ENCODE measurements at regions not wholly inside any gene's neighbourhood (a gene's known extent, or its start where the extent isn't known, plus 50 kb on each side); places are given as distances from the start of the nearest gene placed in this dataset.

GRCh38 chr18:46209161-46209560 is 105.0 kb downstream of the HAUS1 start:
- H3K27me3 ChIP-seq (ENCODE audit: control insufficient read depth, insufficient read depth, low read length): no peaks in the 10 kb centered on the region
- H3K27ac ChIP-seq (ENCODE audit: low read length): no peak overlapping the region
- no peaks in the 10 kb centered on the region for H3K36me3 ChIP-seq (ENCODE audit: control insufficient read depth, insufficient read depth, low read length)
- no peaks in the 10 kb centered on the region for H3K9me3 ChIP-seq (ENCODE audit: control insufficient read depth, insufficient read depth, low read length)
- H3K4me1 ChIP-seq (ENCODE audit: control insufficient read depth, insufficient read depth, low read length): no peaks in the 10 kb centered on the region
- no peak overlapping the region for H3K4me3 ChIP-seq (ENCODE audit: low read length)
- no peak for DNase-seq (ENCODE audit: low read depth, low spot score)

GRCh38 chr18:46211816-46212215 is 107.6 kb downstream of the HAUS1 start:
- H3K27me3 ChIP-seq (ENCODE audit: control insufficient read depth, insufficient read depth, low read length): no peaks in the 10 kb centered on the region
- no peak overlapping the region for H3K27ac ChIP-seq (ENCODE audit: low read length)
- H3K4me1 ChIP-seq (ENCODE audit: control insufficient read depth, insufficient read depth, low read length): no peaks in the 10 kb centered on the region
- no peak for DNase-seq (ENCODE audit: low read depth, low spot score)
- no peaks in the 10 kb centered on the region for H3K9me3 ChIP-seq (ENCODE audit: control insufficient read depth, insufficient read depth, low read length)
- no peaks in the 10 kb centered on the region for H3K36me3 ChIP-seq (ENCODE audit: control insufficient read depth, insufficient read depth, low read length)
- H3K4me3 ChIP-seq (ENCODE audit: low read length): no peak overlapping the region
- WGBS (ENCODE audit: insufficient coverage, insufficient read length): no CpG with 5 or more reads among the region's 1 CpG

- no CpG with 5 or more reads among the region's 2 CpGs for WGBS (ENCODE audit: insufficient coverage, insufficient read length)
- Histone ChIP-seq H3K9me3 (ENCODE audit: control insufficient read depth, insufficient read depth, low read length) (no peaks in the 10 kb centered on the region), H3K36me3 (ENCODE audit: control insufficient read depth, insufficient read depth, low read length) (no peaks in the 10 kb centered on the region), H3K4me3 (ENCODE audit: low read length) (no peak overlapping the region), H3K27me3 (ENCODE audit: control insufficient read depth, insufficient read depth, low read length) (no peaks in the 10 kb centered on the region), H3K4me1 (ENCODE audit: control insufficient read depth, insufficient read depth, low read length) (no peaks in the 10 kb centered on the region), H3K27ac (ENCODE audit: low read length) (no peak overlapping the region)
- no peak for DNase-seq (ENCODE audit: low read depth, low spot score)
Observed at GRCh38 chr18:46212398-46212797, 108.2 kb downstream of the HAUS1 start.

- Histone ChIP-seq H3K36me3 (ENCODE audit: control insufficient read depth, insufficient read depth, low read length) (no peaks in the 10 kb centered on the region), H3K27ac (ENCODE audit: low read length) (no peak overlapping the region), H3K4me3 (ENCODE audit: low read length) (no peak overlapping the region), H3K4me1 (ENCODE audit: control insufficient read depth, insufficient read depth, low read length) (no peaks in the 10 kb centered on the region), H3K9me3 (ENCODE audit: control insufficient read depth, insufficient read depth, low read length) (no peaks in the 10 kb centered on the region), H3K27me3 (ENCODE audit: control insufficient read depth, insufficient read depth, low read length) (no peaks in the 10 kb centered on the region)
- WGBS (ENCODE audit: insufficient coverage, insufficient read length): no CpG with 5 or more reads among the region's 3 CpGs
- no peak for DNase-seq (ENCODE audit: low read depth, low spot score)
Observed at GRCh38 chr18:46213295-46213694, 109.1 kb downstream of the HAUS1 start.

- DNase-seq (ENCODE audit: low read depth, low spot score): no peak
- WGBS (ENCODE audit: insufficient coverage, insufficient read length): no CpG with 5 or more reads among the region's 1 CpG
- Histone ChIP-seq H3K27ac (ENCODE audit: low read length) (no peak overlapping the region), H3K4me1 (ENCODE audit: control insufficient read depth, insufficient read depth, low read length) (no peaks in the 10 kb centered on the region), H3K9me3 (ENCODE audit: control insufficient read depth, insufficient read depth, low read length) (no peaks in the 10 kb centered on the region), H3K27me3 (ENCODE audit: control insufficient read depth, insufficient read depth, low read length) (no peaks in the 10 kb centered on the region), H3K36me3 (ENCODE audit: control insufficient read depth, insufficient read depth, low read length) (no peaks in the 10 kb centered on the region), H3K4me3 (ENCODE audit: low read length) (no peak overlapping the region)
Observed at GRCh38 chr18:46214435-46214834, 110.2 kb downstream of the HAUS1 start.

- Histone ChIP-seq H3K36me3 (ENCODE audit: control insufficient read depth, insufficient read depth, low read length) (no peaks in the 10 kb centered on the region), H3K4me1 (ENCODE audit: control insufficient read depth, insufficient read depth, low read length) (no peaks in the 10 kb centered on the region), H3K9me3 (ENCODE audit: control insufficient read depth, insufficient read depth, low read length) (no peaks in the 10 kb centered on the region), H3K27ac (ENCODE audit: low read length) (no peak overlapping the region), H3K4me3 (ENCODE audit: low read length) (no peak overlapping the region), H3K27me3 (ENCODE audit: control insufficient read depth, insufficient read depth, low read length) (no peaks in the 10 kb centered on the region)
- DNase-seq (ENCODE audit: low read depth, low spot score): no peak
- WGBS (ENCODE audit: insufficient coverage, insufficient read length): no CpG with 5 or more reads among the region's 16 CpGs
Observed at GRCh38 chr18:46215902-46216723, 111.9 kb downstream of the HAUS1 start.

GRCh38 chr18:46220116-46220515 is 115.9 kb downstream of the HAUS1 start:
- Histone ChIP-seq H3K9me3 (ENCODE audit: control insufficient read depth, insufficient read depth, low read length) (no peaks in the 10 kb centered on the region), H3K27me3 (ENCODE audit: control insufficient read depth, insufficient read depth, low read length) (no peaks in the 10 kb centered on the region), H3K4me1 (ENCODE audit: control insufficient read depth, insufficient read depth, low read length) (no peaks in the 10 kb centered on the region), H3K36me3 (ENCODE audit: control insufficient read depth, insufficient read depth, low read length) (no peaks in the 10 kb centered on the region), H3K4me3 (ENCODE audit: low read length) (no peak overlapping the region), H3K27ac (ENCODE audit: low read length) (no peak overlapping the region)
- no CpG with 5 or more reads among the region's 3 CpGs for WGBS (ENCODE audit: insufficient coverage, insufficient read length)
- DNase-seq (ENCODE audit: low read depth, low spot score): no peak

- no peak for DNase-seq (ENCODE audit: low read depth, low spot score)
- H3K4me1 ChIP-seq (ENCODE audit: control insufficient read depth, insufficient read depth, low read length): no peaks in the 10 kb centered on the region
- no peaks in the 10 kb centered on the region for H3K27me3 ChIP-seq (ENCODE audit: control insufficient read depth, insufficient read depth, low read length)
- no peaks in the 10 kb centered on the region for H3K9me3 ChIP-seq (ENCODE audit: control insufficient read depth, insufficient read depth, low read length)
- H3K4me3 ChIP-seq (ENCODE audit: low read length): no peak overlapping the region
- no CpG with 5 or more reads among the region's 3 CpGs for WGBS (ENCODE audit: insufficient coverage, insufficient read length)
- no peaks in the 10 kb centered on the region for H3K36me3 ChIP-seq (ENCODE audit: control insufficient read depth, insufficient read depth, low read length)
- H3K27ac ChIP-seq (ENCODE audit: low read length): no peak overlapping the region
Observed at GRCh38 chr18:46222093-46222492, 117.9 kb downstream of the HAUS1 start.

GRCh38 chr18:46222710-46223360 is 118.7 kb downstream of the HAUS1 start:
- no peak for DNase-seq (ENCODE audit: low read depth, low spot score)
- H3K27ac ChIP-seq (ENCODE audit: low read length): no peak overlapping the region

GRCh38 chr18:46224181-46224775 is 120.1 kb downstream of the HAUS1 start:
- Histone ChIP-seq H3K36me3 (ENCODE audit: control insufficient read depth, insufficient read depth, low read length) (no peaks in the 10 kb centered on the region), H3K9me3 (ENCODE audit: control insufficient read depth, insufficient read depth, low read length) (no peaks in the 10 kb centered on the region), H3K27me3 (ENCODE audit: control insufficient read depth, insufficient read depth, low read length) (no peaks in the 10 kb centered on the region), H3K4me3 (ENCODE audit: low read length) (no peak overlapping the region), H3K4me1 (ENCODE audit: control insufficient read depth, insufficient read depth, low read length) (no peaks in the 10 kb centered on the region), H3K27ac (ENCODE audit: low read length) (no peak overlapping the region)
- DNase-seq (ENCODE audit: low read depth, low spot score): no peak
- no CpG with 5 or more reads among the region's 2 CpGs for WGBS (ENCODE audit: insufficient coverage, insufficient read length)

More at GRCh38 chr18:46222710-46223360, 118.7 kb downstream of the HAUS1 start:
- H3K36me3 ChIP-seq (ENCODE audit: control insufficient read depth, insufficient read depth, low read length): no peaks in the 10 kb centered on the region
- H3K4me1 ChIP-seq (ENCODE audit: control insufficient read depth, insufficient read depth, low read length): no peaks in the 10 kb centered on the region
- WGBS (ENCODE audit: insufficient coverage, insufficient read length): no CpG with 5 or more reads among the region's 8 CpGs
- H3K4me3 ChIP-seq (ENCODE audit: low read length): no peak overlapping the region
- no peaks in the 10 kb centered on the region for H3K9me3 ChIP-seq (ENCODE audit: control insufficient read depth, insufficient read depth, low read length)
- no peaks in the 10 kb centered on the region for H3K27me3 ChIP-seq (ENCODE audit: control insufficient read depth, insufficient read depth, low read length)
